ENCODE measurements at regions not wholly inside any gene's neighbourhood (a gene's known extent, or its start where the extent isn't known, plus 50 kb on each side); places are given as distances from the start of the nearest gene placed in this dataset.
"Not testable (repeated sequence)": the region's sequence is repeated elsewhere in the genome, so short reads cannot be mapped to it uniquely, and the experiment has no call there.

- DNase-seq (ENCODE audit: low read depth, low spot score), result no peak
Measured at GRCh38 chr3:115204475-115204874, 57.4 kb upstream of the ZBTB20 start.

GRCh38 chr3:115208066-115208750, 61.1 kb upstream of the ZBTB20 start:
- DNase-seq (ENCODE audit: low read depth, low spot score), result no peak

- no peak for DNase-seq (ENCODE audit: low read depth, low spot score)
Measured at GRCh38 chr3:115211810-115212492, 64.9 kb upstream of the ZBTB20 start.

- no peak for DNase-seq (ENCODE audit: low read depth, low spot score)
Measured at GRCh38 chr3:115212615-115213014, 65.5 kb upstream of the ZBTB20 start.

- not testable (repeated sequence) for DNase-seq (ENCODE audit: low read depth, low spot score)
Measured at GRCh38 chr3:115213052-115213451, 66.0 kb upstream of the ZBTB20 start.

- no peak for DNase-seq (ENCODE audit: low read depth, low spot score)
Measured at GRCh38 chr3:115217292-115217677, 70.2 kb upstream of the ZBTB20 start.

GRCh38 chr3:115217678-115218451, 70.8 kb upstream of the ZBTB20 start:
- peak; percentile 81 for DNase-seq (ENCODE audit: low read depth, low spot score)

- DNase-seq (ENCODE audit: low read depth, low spot score), result no peak
Measured at GRCh38 chr3:115218859-115219258, 71.8 kb upstream of the ZBTB20 start.

GRCh38 chr3:115224687-115225086, 77.6 kb upstream of the ZBTB20 start:
- DNase-seq (ENCODE audit: low read depth, low spot score), result no peak

GRCh38 chr3:115226844-115227445, 79.9 kb upstream of the ZBTB20 start:
- DNase-seq (ENCODE audit: low read depth, low spot score), result peak; percentile 50

GRCh38 chr3:115227461-115227860, 80.4 kb upstream of the ZBTB20 start:
- DNase-seq (ENCODE audit: low read depth, low spot score), result no peak

- DNase-seq (ENCODE audit: low read depth, low spot score), result no peak
Measured at GRCh38 chr3:115228266-115228665, 81.2 kb upstream of the ZBTB20 start.

- no peak for DNase-seq (ENCODE audit: low read depth, low spot score)
Measured at GRCh38 chr3:115232167-115232566, 85.1 kb upstream of the ZBTB20 start.

- no peak for DNase-seq (ENCODE audit: low read depth, low spot score)
Measured at GRCh38 chr3:115233021-115233420, 85.9 kb upstream of the ZBTB20 start.

GRCh38 chr3:115236496-115236895, 89.4 kb upstream of the ZBTB20 start:
- no peak for DNase-seq (ENCODE audit: low read depth, low spot score)

- peak; percentile 93 for DNase-seq (ENCODE audit: low read depth, low spot score)
Measured at GRCh38 chr3:115239717-115240116, 92.6 kb upstream of the ZBTB20 start.

GRCh38 chr3:115244350-115244749, 97.3 kb upstream of the ZBTB20 start:
- DNase-seq (ENCODE audit: low read depth, low spot score), result no peak

GRCh38 chr3:115245438-115245837, 98.3 kb upstream of the ZBTB20 start:
- DNase-seq (ENCODE audit: low read depth, low spot score), result peak; percentile 89

GRCh38 chr3:115245899-115246298, 98.8 kb upstream of the ZBTB20 start:
- peak; percentile 9 for DNase-seq (ENCODE audit: low read depth, low spot score)

- no peak for DNase-seq (ENCODE audit: low read depth, low spot score)
Measured at GRCh38 chr3:115246461-115247020, 99.5 kb upstream of the ZBTB20 start.

- no peak for DNase-seq (ENCODE audit: low read depth, low spot score)
Measured at GRCh38 chr3:115248274-115248673, 101.2 kb upstream of the ZBTB20 start.

GRCh38 chr3:115251509-115251908, 104.4 kb upstream of the ZBTB20 start:
- DNase-seq (ENCODE audit: low read depth, low spot score), result no peak
